ENCODE measurements at regions not wholly inside any gene's neighbourhood (a gene's known extent, or its start where the extent isn't known, plus 50 kb on each side); places are given as distances from the start of the nearest gene placed in this dataset.
"Not testable (repeated sequence)": the region's sequence is repeated elsewhere in the genome, so short reads cannot be mapped to it uniquely, and the experiment has no call there.

GRCh38 chr5:67747096-67747495 is 468.5 kb upstream of the PIK3R1 start:
- H3K27ac ChIP-seq (ENCODE audit: low read length in 2 of 2) = no peak overlapping the region
- no peaks in the 10 kb centered on the region for H3K36me3 ChIP-seq (replicated peaks in 1 of 2; ENCODE audit: control extremely low read depth in 1 of 2, control insufficient read depth in 1 of 2, extremely low read depth in 1 of 2, insufficient read depth in 2 of 2, low read length in 1 of 2)
- H3K4me3 ChIP-seq (ENCODE audit: control extremely low read depth in 1 of 5, extremely low read depth in 1 of 5, insufficient read depth in 1 of 5, low read depth in 2 of 5, low read length in 4 of 5) = no peak overlapping the region
- no CpG with 5 or more reads among the region's 1 CpG for WGBS (ENCODE audit: insufficient coverage)
- ChIA-PET CTCF (no interaction called here), POLR2A (no interaction called here)
- Mint-ChIP-seq H3K27ac (no peak overlapping the region), H3K4me1 (no peaks in the 10 kb centered on the region), H3K9me3 (ENCODE audit: insufficient read depth) (peaks cover 4% of the 10 kb centered on the region), H3K27me3 (no peaks in the 10 kb centered on the region), H3K4me3 (no peak overlapping the region)
- no peak for ATAC-seq (ENCODE audit: low read depth)
- no peak overlapping the region for H3K9ac ChIP-seq (ENCODE audit: low read length)
- intact Hi-C loops (cut with micrococcal nuclease) = no loop called here
- no peak overlapping the region for H2AFZ ChIP-seq (ENCODE audit: insufficient read depth, low read depth, low read length, poor library complexity, severe bottlenecking)
- H3K4me1 ChIP-seq (ENCODE audit: control insufficient read depth in 2 of 2, insufficient read depth in 2 of 2, low read length in 2 of 2) = no peaks in the 10 kb centered on the region
- no peak overlapping the region for H3K4me2 ChIP-seq (replicated peaks; ENCODE audit: low read depth, low read length, poor library complexity, severe bottlenecking)
- no peaks in the 10 kb centered on the region for H3K79me2 ChIP-seq (ENCODE audit: control insufficient read depth, insufficient read depth, low read length)
- peaks cover 0 to 2% (median 0%) of the 10 kb centered on the region in 4 experiments for H3K27me3 ChIP-seq (replicated peaks in 1 of 4; ENCODE audit: control extremely low read depth in 1 of 4, control insufficient read depth in 3 of 4, insufficient read depth in 4 of 4, low read length in 3 of 4)
- no peak for TF ChIP-seq CTCF (IDR thresholded peaks at IDR 0.05)
- TF ChIP-seq EZH2 (IDR thresholded peaks at IDR 0.05; ENCODE audit: borderline replicate concordance, insufficient read depth, low read depth, low read length, poor library complexity, severe bottlenecking) = no peak
- DNase-seq = no peak
- no peaks in the 10 kb centered on the region for H4K20me1 ChIP-seq (ENCODE audit: control insufficient read depth, insufficient read depth, low read length, poor library complexity, severe bottlenecking)
- H3K9me3 ChIP-seq (ENCODE audit: control extremely low read depth in 1 of 3, control insufficient read depth in 2 of 3, insufficient read depth in 1 of 3, low read length in 2 of 3) = peaks cover 0 to 4% (median 0%) of the 10 kb centered on the region in 3 donors

DNA sequence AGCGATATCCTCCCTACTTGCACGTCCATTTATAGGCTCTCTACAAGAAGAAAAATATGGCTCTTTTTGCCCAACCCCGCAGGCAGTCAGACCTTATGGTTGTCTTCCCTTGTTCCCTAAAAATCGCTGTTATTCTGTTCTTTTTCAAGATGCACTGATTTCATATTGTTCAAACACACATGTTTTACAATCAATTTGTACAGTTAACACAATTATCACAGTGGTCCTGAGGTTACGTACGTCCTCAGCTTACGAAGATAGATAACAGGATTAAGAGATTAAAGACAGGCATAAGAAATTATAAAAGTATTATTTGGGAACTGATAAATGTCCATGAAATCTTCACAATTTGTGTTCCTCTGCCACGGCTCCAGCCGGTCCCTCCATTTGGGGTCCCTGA is 468.9 kb upstream of the PIK3R1 start:
- H4K20me1 ChIP-seq (ENCODE audit: control insufficient read depth, insufficient read depth, low read length, poor library complexity, severe bottlenecking); H3K4me3 Mint-ChIP-seq; POLR2A ChIA-PET; H3K9me3 Mint-ChIP-seq (ENCODE audit: insufficient read depth); H3K27me3 Mint-ChIP-seq; H3K79me2 ChIP-seq (ENCODE audit: control insufficient read depth, insufficient read depth, low read length); ATAC-seq (ENCODE audit: low read depth); H3K36me3 ChIP-seq (replicated peaks in 1 of 2; ENCODE audit: control extremely low read depth in 1 of 2, control insufficient read depth in 1 of 2, extremely low read depth in 1 of 2, insufficient read depth in 2 of 2, low read length in 1 of 2); H3K27me3 ChIP-seq (replicated peaks in 1 of 4; ENCODE audit: control extremely low read depth in 1 of 4, control insufficient read depth in 3 of 4, insufficient read depth in 4 of 4, low read length in 3 of 4); H3K9me3 ChIP-seq (ENCODE audit: control extremely low read depth in 1 of 3, control insufficient read depth in 2 of 3, insufficient read depth in 1 of 3, low read length in 2 of 3); H3K4me1 ChIP-seq (ENCODE audit: control insufficient read depth in 2 of 2, insufficient read depth in 2 of 2, low read length in 2 of 2); CTCF ChIA-PET; H3K9ac ChIP-seq (ENCODE audit: low read length); DNase-seq; H3K4me3 ChIP-seq (ENCODE audit: control extremely low read depth in 1 of 5, extremely low read depth in 1 of 5, insufficient read depth in 1 of 5, low read depth in 2 of 5, low read length in 4 of 5); H3K27ac ChIP-seq (ENCODE audit: low read length in 2 of 2); H3K4me1 Mint-ChIP-seq; H3K27ac Mint-ChIP-seq; H2AFZ ChIP-seq (ENCODE audit: insufficient read depth, low read depth, low read length, poor library complexity, severe bottlenecking); intact Hi-C loops (cut with micrococcal nuclease); H3K4me2 ChIP-seq (replicated peaks; ENCODE audit: low read depth, low read length, poor library complexity, severe bottlenecking): not testable (repeated sequence)
- WGBS (ENCODE audit: insufficient coverage) = no CpG with 5 or more reads among the region's 9 CpGs

All from B cell (primary cell).